SK-N-MC (cell line): ENCODE measurements at regions not wholly inside any gene's neighbourhood (a gene's known extent, or its start where the extent isn't known, plus 50 kb on each side); places are given as distances from the start of the nearest gene placed in this dataset.

Experiments used
- EZH2 ChIP-seq: fragments of 200-600 bp; sonication (generic); IDR thresholded peaks from one replicate; pipeline ENCODE4 v1.6.1; 2017; ENCODE audit warnings: antibody characterized with exemption
- FOXP2 ChIP-seq: optimal IDR thresholded peaks from 2 replicates; pipeline ENCODE3; 2011; ENCODE audit warnings: mild to moderate bottlenecking, moderate library complexity; ENCODE audit not compliant: insufficient read depth; ENCODE audit errors: extremely low read length, control extremely low read depth
- POLR2AphosphoS5 ChIP-seq: IDR thresholded peaks from 2 replicates; pipeline ENCODE4 v1.6.1; 2012; ENCODE audit warnings: mild to moderate bottlenecking, low read depth, low read length, borderline replicate concordance

DNA sequence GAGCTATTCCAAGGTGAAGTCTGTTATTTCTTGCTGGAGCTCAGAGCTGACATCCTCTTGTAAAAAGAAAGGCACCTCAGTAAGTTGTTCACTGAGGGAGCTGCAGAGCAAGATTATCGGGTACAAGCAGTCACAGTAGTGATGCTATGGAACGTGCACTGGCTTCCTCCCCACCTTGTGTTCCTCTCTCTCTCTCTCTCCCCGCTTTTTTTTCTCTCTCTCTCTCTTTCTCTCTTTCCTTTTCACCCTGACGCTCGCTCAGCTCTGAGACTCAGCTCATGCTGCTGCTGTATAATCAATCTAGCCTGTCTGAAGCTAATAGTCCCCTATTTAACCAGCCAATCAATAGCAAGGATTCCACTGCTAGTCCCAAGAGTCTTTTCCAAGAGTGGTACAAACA, 587.6 kb upstream of the CDH18 start:
- no peak for TF ChIP-seq EZH2
- TF ChIP-seq POLR2AphosphoS5: no peak
- no peak for TF ChIP-seq FOXP2
